ENCODE measurements at regions not wholly inside any gene's neighbourhood (a gene's known extent, or its start where the extent isn't known, plus 50 kb on each side); places are given as distances from the start of the nearest gene placed in this dataset.
"Not testable (repeated sequence)": the region's sequence is repeated elsewhere in the genome, so short reads cannot be mapped to it uniquely, and the experiment has no call there.

GRCh38 chr18:23311351-23312121 is 141.6 kb upstream of the RIOK3 start:
- no peak for DNase-seq

- no peak for DNase-seq
Observed at GRCh38 chr18:23313379-23313778, 139.7 kb upstream of the RIOK3 start.

- no peak for DNase-seq
Observed at GRCh38 chr18:23314672-23315071, 138.4 kb upstream of the RIOK3 start.

GRCh38 chr18:23316316-23316715 is 136.8 kb upstream of the RIOK3 start:
- no peak for DNase-seq

- no peak for DNase-seq
Observed at GRCh38 chr18:23316988-23317387, 136.1 kb upstream of the RIOK3 start.

GRCh38 chr18:23317975-23318675 is 135.0 kb upstream of the RIOK3 start:
- DNase-seq, result no peak

- DNase-seq, result no peak
Observed at GRCh38 chr18:23320709-23321236, 132.3 kb upstream of the RIOK3 start.

GRCh38 chr18:23321996-23322395 is 131.1 kb upstream of the RIOK3 start:
- no peak for DNase-seq

- no peak for DNase-seq
Observed at GRCh38 chr18:23324056-23324811, 128.9 kb upstream of the RIOK3 start.

GRCh38 chr18:23324861-23325260 is 128.2 kb upstream of the RIOK3 start:
- no peak for DNase-seq

- not testable (repeated sequence) for DNase-seq
Observed at GRCh38 chr18:23329671-23330070, 123.4 kb upstream of the RIOK3 start.

GRCh38 chr18:23330423-23330822 is 122.7 kb upstream of the RIOK3 start:
- DNase-seq, result peak; percentile 19

GRCh38 chr18:23331091-23331920 is 121.8 kb upstream of the RIOK3 start:
- peak; percentile 70 for DNase-seq

GRCh38 chr18:23332356-23332755 is 120.7 kb upstream of the RIOK3 start:
- no peak for DNase-seq

GRCh38 chr18:23333827-23334226 is 119.3 kb upstream of the RIOK3 start:
- no peak for DNase-seq

- no peak for DNase-seq
Observed at GRCh38 chr18:23334569-23334968, 118.5 kb upstream of the RIOK3 start.

GRCh38 chr18:23336101-23336500 is 117.0 kb upstream of the RIOK3 start:
- no peak for DNase-seq

GRCh38 chr18:23337599-23338444 is 115.3 kb upstream of the RIOK3 start:
- peak; percentile 17 for DNase-seq

GRCh38 chr18:23340661-23341060 is 112.4 kb upstream of the RIOK3 start:
- no peak for DNase-seq

- DNase-seq, result no peak
Observed at GRCh38 chr18:23341383-23341782, 111.7 kb upstream of the RIOK3 start.

GRCh38 chr18:23341983-23342382 is 111.1 kb upstream of the RIOK3 start:
- no peak for DNase-seq

- no peak for DNase-seq
Observed at GRCh38 chr18:23342506-23342905, 110.6 kb upstream of the RIOK3 start.
